ENCODE measurements at regions not wholly inside any gene's neighbourhood (a gene's known extent, or its start where the extent isn't known, plus 50 kb on each side); places are given as distances from the start of the nearest gene placed in this dataset.

DNA sequence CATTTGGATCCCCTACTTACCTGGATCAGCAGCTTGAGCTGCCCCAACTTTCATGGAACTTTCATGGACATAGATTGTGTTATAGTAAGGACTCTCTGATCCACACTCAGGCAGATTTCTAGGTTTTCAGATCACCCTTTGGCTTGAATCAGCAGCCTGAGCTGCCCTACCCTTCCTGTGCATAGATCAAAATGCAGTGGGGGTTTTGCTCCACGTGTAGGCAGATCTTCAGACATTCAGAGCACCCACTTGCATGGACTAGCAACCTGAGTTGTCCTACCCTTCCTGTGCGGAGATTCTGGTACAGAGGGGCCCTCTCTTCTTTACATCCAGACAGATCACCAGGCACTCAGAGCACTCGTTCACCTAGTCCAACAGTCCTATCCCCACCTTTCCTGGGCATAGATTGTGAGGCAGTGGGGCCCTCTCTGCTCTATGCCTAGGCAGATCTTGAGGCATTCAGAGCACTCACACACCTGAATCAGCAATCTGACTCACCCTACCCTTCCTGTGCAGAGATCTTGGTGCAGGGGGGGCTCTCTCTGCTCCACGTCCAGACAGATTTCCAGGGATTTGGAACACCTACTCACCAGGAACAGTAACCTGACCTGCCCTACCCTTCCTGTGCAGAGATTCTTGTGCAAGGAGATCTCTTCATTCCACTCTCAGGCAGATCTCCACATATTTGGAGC, 705.2 kb upstream of the NRSN1 start:
- H2AFZ ChIP-seq (ENCODE audit: low read length) = no peak overlapping the region
- no peak for DNase-seq (ENCODE audit: low spot score)
- H3K27ac ChIP-seq (ENCODE audit: extremely low read length, insufficient read depth, low read length) = no peak overlapping the region
- no peaks in the 10 kb centered on the region for H3K4me1 ChIP-seq (ENCODE audit: insufficient read depth, low read length)
- TF ChIP-seq TCF7 (IDR thresholded peaks at IDR 0.05; ENCODE audit: low read depth) (no peak), ZNF878 (CRISPR knock-in tag; IDR thresholded peaks at IDR 0.05) (no peak), ZKSCAN8 (CRISPR knock-in tag; IDR thresholded peaks at IDR 0.05; ENCODE audit: borderline replicate concordance) (no peak), ESRRA (CRISPR knock-in tag; IDR thresholded peaks at IDR 0.05; ENCODE audit: low read depth) (no peak), ZNF432 (CRISPR knock-in tag; IDR thresholded peaks at IDR 0.05; ENCODE audit: borderline replicate concordance) (no peak), CHCHD3 (CRISPR knock-in tag; IDR thresholded peaks at IDR 0.05) (no peak), SP4 (CRISPR knock-in tag; IDR thresholded peaks at IDR 0.05) (no peak), NFIB (CRISPR knock-in tag; IDR thresholded peaks at IDR 0.05; ENCODE audit: borderline replicate concordance) (no peak), RAD21 (CRISPR knock-in tag; IDR thresholded peaks at IDR 0.05) (no peak), ZNF570 (CRISPR knock-in tag; IDR thresholded peaks at IDR 0.05; ENCODE audit: borderline replicate concordance) (no peak), USF2 (IDR thresholded peaks at IDR 0.05; ENCODE audit: low read depth, low read length) (no peak), USF2 (CRISPR knock-in tag; IDR thresholded peaks at IDR 0.05; ENCODE audit: borderline replicate concordance) (no peak)
- TF ChIP-seq, protein P1, sequence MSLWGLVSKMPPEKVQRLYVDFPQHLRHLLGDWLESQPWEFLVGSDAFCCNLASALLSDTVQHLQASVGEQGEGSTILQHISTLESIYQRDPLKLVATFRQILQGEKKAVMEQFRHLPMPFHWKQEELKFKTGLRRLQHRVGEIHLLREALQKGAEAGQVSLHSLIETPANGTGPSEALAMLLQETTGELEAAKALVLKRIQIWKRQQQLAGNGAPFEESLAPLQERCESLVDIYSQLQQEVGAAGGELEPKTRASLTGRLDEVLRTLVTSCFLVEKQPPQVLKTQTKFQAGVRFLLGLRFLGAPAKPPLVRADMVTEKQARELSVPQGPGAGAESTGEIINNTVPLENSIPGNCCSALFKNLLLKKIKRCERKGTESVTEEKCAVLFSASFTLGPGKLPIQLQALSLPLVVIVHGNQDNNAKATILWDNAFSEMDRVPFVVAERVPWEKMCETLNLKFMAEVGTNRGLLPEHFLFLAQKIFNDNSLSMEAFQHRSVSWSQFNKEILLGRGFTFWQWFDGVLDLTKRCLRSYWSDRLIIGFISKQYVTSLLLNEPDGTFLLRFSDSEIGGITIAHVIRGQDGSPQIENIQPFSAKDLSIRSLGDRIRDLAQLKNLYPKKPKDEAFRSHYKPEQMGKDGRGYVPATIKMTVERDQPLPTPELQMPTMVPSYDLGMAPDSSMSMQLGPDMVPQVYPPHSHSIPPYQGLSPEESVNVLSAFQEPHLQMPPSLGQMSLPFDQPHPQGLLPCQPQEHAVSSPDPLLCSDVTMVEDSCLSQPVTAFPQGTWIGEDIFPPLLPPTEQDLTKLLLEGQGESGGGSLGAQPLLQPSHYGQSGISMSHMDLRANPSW (CRISPR knock-in tag; IDR thresholded peaks at IDR 0.05; ENCODE audit: borderline replicate concordance) = no peak
- TF ChIP-seq, protein P2, sequence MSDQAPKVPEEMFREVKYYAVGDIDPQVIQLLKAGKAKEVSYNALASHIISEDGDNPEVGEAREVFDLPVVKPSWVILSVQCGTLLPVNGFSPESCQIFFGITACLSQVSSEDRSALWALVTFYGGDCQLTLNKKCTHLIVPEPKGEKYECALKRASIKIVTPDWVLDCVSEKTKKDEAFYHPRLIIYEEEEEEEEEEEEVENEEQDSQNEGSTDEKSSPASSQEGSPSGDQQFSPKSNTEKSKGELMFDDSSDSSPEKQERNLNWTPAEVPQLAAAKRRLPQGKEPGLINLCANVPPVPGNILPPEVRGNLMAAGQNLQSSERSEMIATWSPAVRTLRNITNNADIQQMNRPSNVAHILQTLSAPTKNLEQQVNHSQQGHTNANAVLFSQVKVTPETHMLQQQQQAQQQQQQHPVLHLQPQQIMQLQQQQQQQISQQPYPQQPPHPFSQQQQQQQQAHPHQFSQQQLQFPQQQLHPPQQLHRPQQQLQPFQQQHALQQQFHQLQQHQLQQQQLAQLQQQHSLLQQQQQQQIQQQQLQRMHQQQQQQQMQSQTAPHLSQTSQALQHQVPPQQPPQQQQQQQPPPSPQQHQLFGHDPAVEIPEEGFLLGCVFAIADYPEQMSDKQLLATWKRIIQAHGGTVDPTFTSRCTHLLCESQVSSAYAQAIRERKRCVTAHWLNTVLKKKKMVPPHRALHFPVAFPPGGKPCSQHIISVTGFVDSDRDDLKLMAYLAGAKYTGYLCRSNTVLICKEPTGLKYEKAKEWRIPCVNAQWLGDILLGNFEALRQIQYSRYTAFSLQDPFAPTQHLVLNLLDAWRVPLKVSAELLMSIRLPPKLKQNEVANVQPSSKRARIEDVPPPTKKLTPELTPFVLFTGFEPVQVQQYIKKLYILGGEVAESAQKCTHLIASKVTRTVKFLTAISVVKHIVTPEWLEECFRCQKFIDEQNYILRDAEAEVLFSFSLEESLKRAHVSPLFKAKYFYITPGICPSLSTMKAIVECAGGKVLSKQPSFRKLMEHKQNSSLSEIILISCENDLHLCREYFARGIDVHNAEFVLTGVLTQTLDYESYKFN (CRISPR knock-in tag; conservative IDR thresholded peaks at IDR 0.05) = no peak
- no TSS peak for BruUV-seq (replicated peaks)
- no peak overlapping the region for H3K9ac ChIP-seq (ENCODE audit: insufficient read depth, low read depth, low read length)
- no peak for ATAC-seq
- H3K79me2 ChIP-seq (ENCODE audit: insufficient read depth, low read length) = no peaks in the 10 kb centered on the region
- WGBS (ENCODE audit: low lambda C conversion rate) = 26% methylated on average over 3 of the region's 4 CpGs
- H3K36me3 ChIP-seq (replicated peaks in 1 of 2; ENCODE audit: control insufficient read depth in 1 of 2, insufficient read depth in 2 of 2, low read length in 2 of 2) = no peaks in the 10 kb centered on the region
- H3K4me3 ChIP-seq (replicated peaks in 1 of 3; ENCODE audit: insufficient read depth in 1 of 3, low read depth in 2 of 3, low read length in 3 of 3) = no peak overlapping the region
- no peaks in the 10 kb centered on the region for H3K27me3 ChIP-seq (ENCODE audit: control insufficient read depth in 1 of 2, insufficient read depth in 2 of 2, low read length in 2 of 2)
- intact Hi-C loops (cut with micrococcal nuclease; ENCODE audit: unreplicated experiment) (no loop called here), in situ Hi-C loops (cut with HindIII; ENCODE audit: extremely low pct_ligation_motif_present, low pct_unique_long_range_greater_than_20kb) (no loop called here)
- FAIRE-seq = no peak
- ChIA-PET CTCF (ENCODE audit: low intra/inter-chr PET ratio, low total read pairs) (no interaction called here), POLR2A (no interaction called here)
- H3K9me3 ChIP-seq (ENCODE audit: low read length) = peaks cover 40% of the 10 kb centered on the region
- no peak overlapping the region for H3K4me2 ChIP-seq (ENCODE audit: low read depth, low read length)
- H4K20me1 ChIP-seq (ENCODE audit: insufficient read depth, low read length) = no peaks in the 10 kb centered on the region

Measured in HepG2 (cell line).